Endothelial cell of umbilical vein (primary cell): ENCODE measurements at regions not wholly inside any gene's neighbourhood (a gene's known extent, or its start where the extent isn't known, plus 50 kb on each side); places are given as distances from the start of the nearest gene placed in this dataset.

Experiments
- BruUV-seq: library from RNA; stranded (reverse); fragments of 400-500 nt; replicated peaks from 2 replicates; lab custom pipeline; 2021; lab: Mats Ljungman, UMichigan
- CTCF ChIA-PET: fragments of 300-600, 350-600 bp; sonication (Branson Sonifier 250); formaldehyde crosslinking; loops from one replicate; lab custom pipeline; 2021; ENCODE audit warnings: antibody characterized with exemption, inconsistent platforms; lab: Charles Lee
- POLR2A ChIA-PET: fragments of 300-600, 350-600 bp; sonication (Branson Sonifier 250); formaldehyde crosslinking; loops from one replicate; lab custom pipeline; 2021; ENCODE audit warnings: antibody characterized with exemption, inconsistent platforms; lab: Charles Lee
- DNase-seq: peaks from one replicate; pipeline ENCODE4 v3.0.0-alpha.2; 2011; ENCODE audit warnings: low read depth, low spot score
- FAIRE-seq: peaks from 2 replicates; lab custom pipeline; 2011; peaks lifted over from hg19 to GRCh38; lab: Jason Lieb, UNC
- H2AFZ ChIP-seq: 2 replicates; pipeline ENCODE4 v1.6.0; 2012; ENCODE audit warnings: low read depth, low read length, control low read depth, inconsistent platforms
- H3K27ac ChIP-seq: 2 replicates; pipeline ENCODE4 v1.5.1; 2011; ENCODE audit warnings: low read depth, mild to moderate bottlenecking, control low read depth, low read length, moderate library complexity; ENCODE audit not compliant: insufficient read depth
- H3K27me3 ChIP-seq, 2 experiments: 2 replicates each; pipeline versions ENCODE4 v1.6.0 to v1.6.1; 2011; ENCODE audit warnings: low read length in 2 of 2, mixed read lengths in 1 of 2; ENCODE audit not compliant: control insufficient read depth in 2 of 2, insufficient read depth in 2 of 2
- H3K36me3 ChIP-seq, 2 experiments: 2 replicates in 1 of 2; 3 replicates in 1 of 2; pipeline ENCODE4 v1.5.1; 2011; ENCODE audit warnings: low read length in 2 of 2, mild to moderate bottlenecking in 1 of 2, moderate library complexity in 1 of 2; ENCODE audit not compliant: control insufficient read depth in 2 of 2, insufficient read depth in 2 of 2; ENCODE audit errors: extremely low read depth in 1 of 2
- H3K4me1 ChIP-seq: 3 replicates; pipeline ENCODE4 v1.5.1; 2011; ENCODE audit warnings: mild to moderate bottlenecking, low read length; ENCODE audit not compliant: control insufficient read depth, insufficient read depth; ENCODE audit errors: extremely low read depth
- H3K4me2 ChIP-seq: 2 replicates; pipeline ENCODE4 v1.6.1; 2011; ENCODE audit warnings: low read length, control low read depth, mixed read lengths; ENCODE audit not compliant: insufficient read depth
- H3K4me3 ChIP-seq, 3 experiments: fragments of 200-600 bp in 1 of 3; sonication (generic), shearing (Covaris generic) in 1 of 3; replicated peaks in 1 of 3; 2 replicates each; pipeline ENCODE4 v1.5.1; 2011 to 2016; ENCODE audit warnings: control low read depth in 3 of 3, low read length in 3 of 3, mild to moderate bottlenecking in 2 of 3, inconsistent platforms in 1 of 3, low read depth in 1 of 3, moderate library complexity in 1 of 3; ENCODE audit not compliant: insufficient read depth in 1 of 3
- H3K79me2 ChIP-seq: 2 replicates; pipeline ENCODE4 v1.6.0; 2012; ENCODE audit warnings: low read length, inconsistent platforms; ENCODE audit not compliant: control insufficient read depth, insufficient read depth
- H3K9ac ChIP-seq: replicated peaks from 2 replicates; pipeline ENCODE3; 2011; ENCODE audit warnings: low read length, control low read depth; ENCODE audit not compliant: insufficient read depth; ENCODE audit errors: extremely low read depth
- H3K9me1 ChIP-seq: replicated peaks from 3 replicates; pipeline ENCODE4 v1.6.0; 2011; ENCODE audit warnings: mild to moderate bottlenecking, low read length; ENCODE audit not compliant: control insufficient read depth, insufficient read depth; ENCODE audit errors: extremely low read depth
- H3K9me3 ChIP-seq: replicated peaks from 2 replicates; pipeline ENCODE4 v1.5.1; 2012; ENCODE audit warnings: low read length, inconsistent platforms; ENCODE audit not compliant: control insufficient read depth, insufficient read depth
- H4K20me1 ChIP-seq: replicated peaks from 2 replicates; pipeline ENCODE3; 2011; ENCODE audit warnings: mild to moderate bottlenecking, low read length; ENCODE audit not compliant: control insufficient read depth, insufficient read depth; ENCODE audit errors: extremely low read depth
- CTCF ChIP-seq, 2 donors: IDR thresholded peaks; 1 replicate in 1 of 2; 2 replicates in 1 of 2; pipeline ENCODE4 v1.5.1; 2011; ENCODE audit warnings: low read length in 2 of 2, mild to moderate bottlenecking in 2 of 2, moderate library complexity in 2 of 2, control low read depth in 1 of 2, inconsistent platforms in 1 of 2, low read depth in 1 of 2; ENCODE audit not compliant: insufficient read depth in 1 of 2; ENCODE audit errors: extremely low read depth in 1 of 2
- EZH2 ChIP-seq: IDR thresholded peaks from 2 replicates; pipeline ENCODE4 v1.6.1; 2012; ENCODE audit warnings: borderline replicate concordance, low read depth, mild to moderate bottlenecking, moderate library complexity, low read length, inconsistent platforms; ENCODE audit not compliant: severe bottlenecking
- FOS ChIP-seq: IDR thresholded peaks from 2 replicates; pipeline ENCODE4 v1.6.1; 2011; ENCODE audit warnings: mild to moderate bottlenecking, low read length, moderate library complexity, borderline replicate concordance; ENCODE audit not compliant: insufficient read depth
- GATA2 ChIP-seq: IDR thresholded peaks from 2 replicates; pipeline ENCODE4 v1.7.0; 2011; ENCODE audit warnings: low read depth, mild to moderate bottlenecking, moderate library complexity, mixed read lengths, low read length; ENCODE audit not compliant: insufficient read length, insufficient read depth
- JUN ChIP-seq: IDR thresholded peaks from 2 replicates; pipeline ENCODE4 v1.6.1; 2011; ENCODE audit warnings: borderline replicate concordance, low read depth; ENCODE audit not compliant: insufficient read length, insufficient read depth
- MAX ChIP-seq: IDR thresholded peaks from 2 replicates; pipeline ENCODE4 v1.6.1; 2011; ENCODE audit not compliant: insufficient read depth, insufficient read length
- MYC ChIP-seq: IDR thresholded peaks from one replicate; pipeline ENCODE4 v1.6.1; 2011; ENCODE audit warnings: mild to moderate bottlenecking, low read depth, low read length
- POLR2A ChIP-seq: IDR thresholded peaks from 2 replicates; pipeline ENCODE4 v1.6.1; 2012; ENCODE audit warnings: low read depth, mild to moderate bottlenecking, control low read depth, low read length
- POLR2AphosphoS5 ChIP-seq: IDR thresholded peaks from 2 replicates; pipeline ENCODE4 v1.6.1; 2012; ENCODE audit warnings: low read depth, mild to moderate bottlenecking, control low read depth, low read length, moderate library complexity; ENCODE audit not compliant: insufficient read depth
- dilution Hi-C: fragments of 300-500 bp; cut with MboI; formaldehyde crosslinking; loops from one replicate; pipeline ENCODE4 v1.15.0; 2019; ENCODE audit warnings: low sequenced_read_pairs; ENCODE audit not compliant: extremely low pct_ligation_motif_present
- intact Hi-C: fragments of 100-400 bp; cut with micrococcal nuclease; formaldehyde crosslinking; loops from one replicate; pipeline ENCODE4 v1.10.0; 2022

GRCh38 chr20:8078528-8078914, 53.5 kb upstream of the PLCB1 start:
- no TSS peak for BruUV-seq
- Histone ChIP-seq H3K79me2 (no peaks in the 10 kb centered on the region), H3K27me3 (no peaks in the 10 kb centered on the region), H3K4me2 (peak overlapping the region; percentile 32), H3K36me3 (no peaks in the 10 kb centered on the region), H3K9ac (no peak overlapping the region), H3K9me3 (no peaks in the 10 kb centered on the region), H2AFZ (peak overlapping the region; percentile 72), H3K9me1 (no peaks in the 10 kb centered on the region), H3K4me1 (peaks cover 12% of the 10 kb centered on the region), H3K27ac (peak overlapping the region; percentile 14), H4K20me1 (no peaks in the 10 kb centered on the region), H3K4me3 (no peak overlapping the region)
- intact Hi-C loops = no loop called here
- FAIRE-seq (no peak), DNase-seq (peak; percentile 64)
- ChIA-PET POLR2A (no interaction called here), CTCF (no interaction called here)
- dilution Hi-C loops = no loop called here
- TF ChIP-seq JUN (peak; percentile 20), GATA2 (no peak)

- BruUV-seq = no TSS peak
- dilution Hi-C loops (no loop called here), intact Hi-C loops (no loop called here)
- H3K4me3 ChIP-seq = no peak overlapping the region
- H3K4me1 ChIP-seq = peaks cover 12% of the 10 kb centered on the region
- no peaks in the 10 kb centered on the region for H3K36me3 ChIP-seq
- no peak for FAIRE-seq
- no peak for DNase-seq
- no peaks in the 10 kb centered on the region for H3K79me2 ChIP-seq
- H4K20me1 ChIP-seq = no peaks in the 10 kb centered on the region
- no peaks in the 10 kb centered on the region for H3K9me3 ChIP-seq
- no peak overlapping the region for H2AFZ ChIP-seq
- H3K27ac ChIP-seq = no peak overlapping the region
- ChIA-PET POLR2A (no interaction called here), CTCF (no interaction called here)
- no peak overlapping the region for H3K4me2 ChIP-seq
- H3K9ac ChIP-seq = no peak overlapping the region
- no peaks in the 10 kb centered on the region for H3K27me3 ChIP-seq
- H3K9me1 ChIP-seq = no peaks in the 10 kb centered on the region
- no peak for TF ChIP-seq EZH2
- no peak for TF ChIP-seq JUN
- no peak for TF ChIP-seq POLR2AphosphoS5
- no peak for TF ChIP-seq POLR2A
- TF ChIP-seq CTCF (IDR thresholded peaks at IDR 0.05; ENCODE audit: extremely low read depth in 1 of 2, insufficient read depth in 1 of 2, low read depth in 1 of 2, low read length in 2 of 2) = no peak
- no peak for TF ChIP-seq FOS
- TF ChIP-seq MYC = no peak
- no peak for TF ChIP-seq GATA2
- no peak for TF ChIP-seq MAX
Measured at GRCh38 chr20:8079976-8080375, 52.1 kb upstream of the PLCB1 start.
